Activated naive CD4-positive, alpha-beta T cell treated with anti-CD3 and anti-CD28 coated beads, Interleukin-2, amount 50 U/mL, for 16 hours (primary cell): ENCODE measurements at regions not wholly inside any gene's neighbourhood (a gene's known extent, or its start where the extent isn't known, plus 50 kb on each side); places are given as distances from the start of the nearest gene placed in this dataset.

ENCODE experiments used
- DNase-seq: peaks from one replicate; pipeline ENCODE4 v3.0.0-alpha.2; 2020

DNA sequence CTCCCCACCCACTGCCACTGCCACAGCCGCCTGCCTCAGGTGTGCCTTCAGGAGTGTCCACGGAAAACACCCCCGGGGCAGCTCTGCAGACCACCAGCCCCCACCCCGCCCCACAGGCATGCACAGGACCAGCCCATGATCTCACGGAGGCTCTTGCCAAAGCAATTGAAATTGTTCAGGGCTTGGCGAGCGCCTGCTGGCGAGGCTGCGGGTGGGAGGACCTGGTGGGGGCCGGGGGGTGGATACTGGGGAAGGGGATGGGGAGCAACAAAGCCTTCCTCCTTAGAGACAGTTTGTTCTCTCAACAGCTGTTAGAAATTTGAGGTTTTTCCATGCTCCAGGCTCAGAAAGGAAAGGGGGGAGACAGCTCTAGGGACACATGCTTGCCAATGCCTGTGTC is 274.7 kb downstream of the MN1 start:
- no peak for DNase-seq

DNA sequence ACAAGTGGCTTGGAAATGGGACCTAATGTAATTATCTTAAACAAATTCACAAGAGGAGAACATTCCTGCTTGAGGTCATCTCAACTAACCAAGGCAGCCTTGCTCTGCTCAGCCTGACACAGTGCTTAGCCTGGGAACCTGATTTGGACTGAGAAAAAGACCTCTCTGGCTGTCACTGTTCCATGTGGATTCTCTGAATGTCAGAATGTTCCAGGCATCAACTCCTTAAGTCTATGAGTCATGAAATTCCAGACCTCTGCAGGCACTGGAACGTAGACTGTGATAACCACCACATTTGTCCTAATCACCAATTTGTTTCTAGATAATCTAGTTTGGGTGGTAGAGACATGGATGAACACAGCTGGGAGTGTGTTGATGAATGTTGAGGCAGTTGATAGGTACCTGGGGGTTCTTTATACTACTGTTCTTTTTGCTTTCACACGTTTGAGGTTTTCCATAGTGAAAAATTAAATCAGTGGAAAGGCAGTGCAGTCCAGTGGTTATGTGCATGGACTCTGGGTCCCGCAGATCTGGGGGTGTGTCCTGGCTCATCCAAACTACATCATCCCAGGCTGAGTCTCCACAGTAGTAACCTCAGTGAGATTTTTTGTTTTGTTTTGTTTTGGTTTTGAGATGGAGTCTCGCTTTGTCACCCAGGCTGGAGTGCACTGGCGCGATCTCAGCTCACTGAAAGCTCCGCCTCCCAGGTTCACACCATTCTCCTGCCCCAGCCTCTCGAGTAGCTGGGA is 269.6 kb downstream of the MN1 start:
- no peak for DNase-seq

DNA sequence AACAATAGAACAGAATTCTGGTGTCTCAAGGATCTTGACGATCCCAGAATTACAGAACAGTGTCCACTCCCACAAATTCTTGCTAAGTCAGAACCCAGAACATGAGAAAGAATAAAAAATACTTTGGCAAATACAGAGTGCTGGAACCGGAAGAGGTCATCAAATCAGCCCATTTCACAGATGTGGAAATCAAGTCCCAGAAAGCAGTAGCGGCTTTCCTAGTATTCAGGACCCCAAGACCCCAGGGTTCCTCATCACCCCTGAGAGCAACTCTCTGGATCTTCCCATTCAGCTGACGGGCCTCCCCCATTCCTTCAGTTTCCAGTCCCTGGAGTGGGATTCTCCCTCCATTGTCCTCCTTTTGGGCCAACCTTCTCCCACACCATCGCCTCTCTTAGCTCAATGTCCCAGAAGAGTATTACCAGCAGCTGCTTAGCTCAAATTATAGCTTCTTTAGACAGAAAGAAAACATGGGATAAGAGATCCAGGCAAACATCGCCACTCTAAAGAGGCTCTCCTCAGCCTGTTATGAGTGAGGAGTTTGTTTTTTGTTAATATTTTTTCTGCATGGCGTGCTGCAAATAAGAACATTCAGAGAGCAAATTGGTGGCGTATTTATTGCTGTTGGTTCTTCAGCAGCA is 268.3 kb downstream of the MN1 start:
- DNase-seq, result no peak

DNA sequence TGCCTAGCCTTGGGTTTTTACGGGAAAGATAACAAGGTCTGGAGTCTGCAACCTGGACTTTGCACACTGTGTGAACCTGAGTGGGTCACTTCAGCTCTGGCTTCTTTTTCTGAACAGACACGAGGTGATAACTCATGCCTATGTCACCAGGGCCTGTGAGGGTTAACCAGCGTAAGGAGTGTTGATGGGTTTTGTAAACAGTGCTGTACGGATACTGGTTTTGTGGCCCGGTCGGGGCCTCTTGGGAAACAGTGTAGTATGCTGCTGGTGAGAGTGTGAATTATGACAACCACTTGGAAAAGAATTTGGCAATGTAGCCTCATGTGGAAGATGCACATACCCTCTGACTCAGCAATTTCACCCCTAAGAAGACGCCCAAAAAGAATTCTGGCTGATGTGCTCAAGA is 266.8 kb downstream of the MN1 start:
- no peak for DNase-seq

DNA sequence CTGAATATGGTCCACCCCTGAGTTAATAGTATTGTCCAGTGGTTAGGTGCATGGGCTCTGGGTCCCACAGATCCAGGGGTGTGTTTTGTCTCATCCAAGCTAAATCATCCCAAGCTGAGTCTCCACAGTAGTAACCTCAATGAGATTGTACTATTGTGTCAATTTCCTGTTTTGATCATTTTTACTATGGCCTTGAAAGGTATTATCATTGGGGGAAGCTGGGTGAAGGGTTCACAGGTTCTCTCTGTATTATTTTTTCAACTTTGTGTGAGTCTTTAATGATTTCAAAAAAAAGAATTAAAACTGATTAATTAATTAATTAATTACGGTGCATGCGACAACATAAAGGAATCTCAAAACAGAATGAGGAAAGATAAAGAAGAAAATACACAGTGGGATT is 266.1 kb downstream of the MN1 start:
- DNase-seq, result no peak

DNA sequence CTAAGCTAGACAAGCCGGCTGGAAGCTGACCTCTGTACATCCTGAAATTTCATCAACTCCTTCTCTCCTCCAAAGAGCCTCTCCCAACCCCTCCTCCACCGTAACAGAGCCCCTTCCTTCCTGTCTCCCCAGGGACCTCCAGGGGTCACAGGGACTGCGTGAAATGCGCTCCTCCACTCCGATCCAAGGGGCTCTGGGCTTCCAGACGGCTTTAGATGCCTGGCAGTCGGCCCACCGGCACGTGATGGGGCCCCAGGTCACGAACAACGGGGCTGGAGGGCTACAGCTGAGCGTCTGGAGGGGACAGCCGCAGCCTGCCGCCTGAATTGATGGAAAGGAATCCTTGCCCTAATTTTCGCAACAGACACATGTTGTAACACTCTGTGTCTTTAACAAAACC is 264.1 kb downstream of the MN1 start:
- no peak for DNase-seq

DNA sequence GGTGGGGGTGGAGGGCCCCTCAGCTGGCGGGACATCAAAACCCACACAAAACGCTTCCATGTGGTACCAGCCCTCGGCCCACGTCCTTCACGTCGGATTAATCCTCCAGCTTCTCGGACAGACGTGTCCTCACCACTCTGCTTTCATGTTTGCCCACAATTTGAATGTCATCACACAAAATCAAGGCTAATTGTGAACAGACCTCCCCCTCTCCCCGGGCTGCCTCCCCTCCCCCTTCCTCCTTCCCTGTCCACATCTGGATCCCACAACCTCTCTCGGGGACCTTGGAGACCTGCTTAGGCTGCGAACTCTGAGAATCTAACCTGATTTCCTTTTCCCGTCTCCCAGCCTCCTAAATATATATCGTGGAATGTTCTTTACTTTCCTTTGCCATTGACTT is 262.9 kb downstream of the MN1 start:
- no peak for DNase-seq

DNA sequence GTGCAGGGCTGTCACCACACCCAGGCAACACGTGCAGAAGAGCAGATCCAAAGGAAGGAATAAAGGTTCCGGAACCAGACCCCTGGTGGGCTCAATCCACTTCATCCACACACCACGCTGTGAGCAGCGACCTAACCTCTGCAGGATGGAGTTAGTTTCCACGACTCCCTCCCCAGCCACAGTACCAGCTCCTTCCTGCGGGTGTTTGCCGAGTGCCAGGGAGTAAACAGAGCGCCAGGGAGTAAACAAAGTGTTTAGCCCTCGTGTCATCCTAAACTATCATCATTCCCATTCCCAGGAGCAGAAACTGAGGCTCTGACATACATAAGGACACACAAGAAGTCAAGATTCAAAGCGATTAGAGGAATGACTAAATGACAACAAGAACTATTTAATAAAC is 261.3 kb downstream of the MN1 start:
- no peak for DNase-seq

DNA sequence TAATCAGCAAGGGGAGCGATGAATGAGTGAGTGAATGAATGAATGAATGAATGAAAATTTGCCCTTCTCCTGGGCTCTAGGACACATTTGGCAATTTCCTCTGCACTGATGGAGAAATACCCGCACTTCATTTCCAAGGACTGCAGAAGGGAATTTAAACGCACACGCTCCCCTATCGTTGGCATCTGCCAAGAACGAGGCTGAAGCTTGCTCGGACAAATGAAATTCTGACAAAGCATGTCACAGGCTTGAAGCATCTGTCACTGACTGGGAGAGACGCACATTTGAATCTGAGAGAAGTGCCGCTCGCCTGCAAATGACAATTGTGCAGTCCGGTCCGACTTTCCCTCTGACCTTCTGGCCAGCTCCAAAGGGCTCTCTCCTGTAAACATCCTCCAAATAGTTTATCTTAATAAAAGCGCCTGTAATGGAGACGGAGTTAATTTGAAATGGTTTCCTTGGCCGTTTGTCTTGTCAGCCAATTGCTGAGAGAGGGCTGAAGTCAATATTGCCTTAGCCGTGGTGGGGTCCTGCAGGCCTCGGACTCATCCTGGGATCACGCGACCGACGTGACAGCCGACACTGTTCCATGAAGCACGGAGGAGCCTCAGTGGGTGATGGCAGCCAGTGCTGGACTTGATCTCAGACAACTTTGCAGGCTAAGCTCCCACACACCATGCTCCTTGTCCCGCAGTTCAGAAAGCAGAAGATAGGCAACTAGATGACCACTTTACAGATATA is 260.7 kb downstream of the MN1 start:
- DNase-seq, result no peak

DNA sequence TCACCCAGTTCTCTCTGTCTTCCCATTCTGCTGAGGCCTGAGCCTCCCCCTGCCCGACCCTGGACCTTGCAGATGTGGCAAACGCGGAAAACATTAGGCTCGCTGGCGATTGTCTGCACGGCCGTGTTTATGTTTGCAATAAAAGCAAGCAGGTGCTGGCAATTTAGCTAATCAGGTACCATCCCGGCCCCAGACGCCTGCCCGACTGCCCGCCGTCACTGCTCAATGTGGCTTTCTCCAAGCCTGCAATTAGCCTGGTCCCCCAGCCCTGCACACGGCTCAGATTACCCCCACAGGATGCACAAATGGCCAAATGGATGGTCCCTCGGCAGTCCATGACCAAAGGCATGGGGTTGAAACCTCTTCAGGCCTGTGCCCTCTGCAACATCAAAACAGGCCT is 259.7 kb downstream of the MN1 start:
- DNase-seq, result no peak

DNA sequence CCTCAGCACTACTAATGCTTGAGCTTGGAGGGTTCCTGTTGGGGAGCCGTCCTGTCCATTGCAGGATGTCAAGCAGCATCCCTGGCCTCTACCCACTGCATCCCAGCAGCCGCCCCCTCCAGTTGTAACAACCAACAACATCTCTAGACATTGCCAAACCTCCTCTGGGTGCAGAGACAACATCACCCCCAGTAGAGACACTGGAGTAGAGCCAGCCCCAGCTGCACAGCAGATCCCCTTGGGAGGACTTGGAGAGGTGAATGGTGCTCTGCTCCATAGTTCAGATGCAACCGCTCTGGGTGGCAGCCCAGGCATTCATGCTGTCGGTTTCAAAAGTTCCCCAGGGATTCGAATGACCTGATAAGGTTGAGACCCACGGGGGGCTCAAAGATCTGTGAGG is 259.0 kb downstream of the MN1 start:
- DNase-seq, result no peak

DNA sequence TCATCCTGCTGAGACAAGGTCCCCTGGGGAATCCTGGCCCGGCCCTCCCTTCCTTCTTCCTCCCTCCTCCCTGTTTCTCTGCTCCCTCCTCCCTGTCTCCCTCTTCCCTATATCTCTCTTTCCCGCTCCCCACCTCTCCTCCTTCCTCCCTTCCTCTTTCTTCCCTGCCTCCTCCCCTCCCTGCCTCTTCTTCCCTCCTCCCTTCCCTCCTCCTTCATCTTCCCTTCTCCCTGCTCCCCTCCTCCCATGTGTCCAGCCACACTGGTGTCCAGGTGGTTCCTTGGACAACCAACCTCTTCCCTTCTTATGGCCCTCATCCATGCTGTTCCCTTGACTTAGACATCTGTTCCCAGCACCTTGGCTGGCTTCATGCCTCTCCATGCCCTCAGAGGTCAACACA is 258.1 kb downstream of the MN1 start:
- DNase-seq, result no peak

DNA sequence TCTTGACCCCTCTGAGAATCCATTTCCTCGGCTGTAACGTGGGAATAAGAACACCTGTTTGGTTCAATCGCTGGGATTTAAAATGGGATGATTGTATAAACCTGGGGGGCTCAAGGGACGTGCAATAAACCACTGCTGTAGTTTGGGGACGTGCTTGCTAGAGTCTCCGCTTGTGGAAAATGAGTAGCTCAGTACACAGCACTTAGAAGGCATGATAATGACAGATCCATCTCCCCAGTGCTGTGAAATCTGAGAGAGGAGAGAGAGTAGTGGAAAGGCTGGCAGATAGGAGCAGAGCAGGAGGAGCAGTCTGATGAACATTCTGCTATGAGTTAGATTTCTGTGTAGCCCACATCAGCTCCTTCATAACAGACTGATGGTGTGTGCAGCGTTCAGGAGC is 256.5 kb downstream of the MN1 start:
- DNase-seq, result no peak

DNA sequence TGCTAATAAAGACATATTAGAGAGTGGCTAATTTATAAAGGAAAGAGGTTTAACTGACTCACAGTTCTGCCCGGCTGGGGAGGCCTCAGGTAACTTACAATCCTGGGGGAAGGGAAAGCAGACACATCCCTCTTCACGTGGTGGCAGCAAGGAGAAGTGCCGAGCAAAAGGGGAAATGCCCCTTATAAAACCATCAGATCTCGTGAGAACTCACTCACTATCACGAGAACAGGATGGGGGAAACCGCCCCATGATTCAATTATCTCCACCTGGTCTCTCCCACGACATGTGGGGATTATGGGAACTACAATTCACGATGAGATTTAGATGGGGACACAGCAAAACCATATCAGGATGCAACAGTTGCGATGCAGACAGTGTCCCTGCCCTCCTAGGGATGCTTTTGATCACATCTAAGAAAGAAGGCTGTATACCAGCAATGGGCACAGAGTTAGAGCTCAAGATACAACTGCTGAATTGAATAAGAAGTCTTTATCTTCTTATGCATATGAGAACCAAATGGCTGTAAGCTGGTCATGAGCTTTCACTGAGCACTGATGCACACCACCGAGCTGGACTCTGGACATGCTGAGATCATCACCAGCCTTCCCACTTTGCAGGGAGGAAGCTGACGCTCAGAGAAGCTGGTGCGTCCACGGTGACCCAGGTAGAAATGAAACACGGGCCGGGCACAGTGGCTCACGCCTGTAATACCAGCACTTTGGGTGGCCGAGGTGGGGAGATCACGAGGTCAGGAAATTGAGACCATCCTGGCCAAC is 255.2 kb downstream of the MN1 start:
- no peak for DNase-seq

DNA sequence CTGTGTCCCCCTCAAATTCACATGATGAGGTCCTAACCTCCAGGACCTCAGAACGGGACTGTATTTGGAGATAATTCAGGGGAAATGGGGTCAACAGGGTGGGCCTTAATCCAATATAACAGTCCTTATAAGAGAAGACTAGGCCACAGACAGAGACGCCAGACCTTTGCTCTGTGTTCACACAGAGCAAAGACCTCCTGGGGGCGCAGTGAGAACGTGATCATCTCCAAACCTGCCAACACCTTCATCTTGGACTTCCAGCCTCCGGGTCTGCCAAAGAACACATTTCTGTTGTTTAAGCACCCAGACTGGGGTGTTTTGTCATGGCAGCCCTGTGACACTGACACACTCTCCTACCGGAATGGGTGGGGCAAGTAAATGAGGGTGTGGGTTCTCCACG is 250.2 kb downstream of the MN1 start:
- no peak for DNase-seq

DNA sequence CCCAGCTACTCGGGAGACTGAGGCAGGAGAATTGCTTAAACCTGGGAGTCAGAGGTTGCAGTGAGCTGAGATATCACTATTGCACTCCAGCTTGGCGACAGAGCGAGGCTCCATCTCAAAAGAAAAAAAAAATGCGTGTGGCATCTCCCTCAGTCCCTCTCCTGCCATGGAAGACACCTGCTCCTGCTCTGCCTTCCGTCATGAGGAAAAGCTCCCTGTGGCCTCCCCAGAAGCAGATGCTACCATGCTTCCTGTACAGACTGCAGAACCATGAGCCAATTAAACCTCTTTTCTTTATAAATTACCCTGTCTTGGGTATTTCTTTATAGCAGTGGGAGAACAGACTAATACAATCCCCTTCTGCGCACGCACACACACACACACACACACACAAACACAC is 249.4 kb downstream of the MN1 start:
- no peak for DNase-seq

DNA sequence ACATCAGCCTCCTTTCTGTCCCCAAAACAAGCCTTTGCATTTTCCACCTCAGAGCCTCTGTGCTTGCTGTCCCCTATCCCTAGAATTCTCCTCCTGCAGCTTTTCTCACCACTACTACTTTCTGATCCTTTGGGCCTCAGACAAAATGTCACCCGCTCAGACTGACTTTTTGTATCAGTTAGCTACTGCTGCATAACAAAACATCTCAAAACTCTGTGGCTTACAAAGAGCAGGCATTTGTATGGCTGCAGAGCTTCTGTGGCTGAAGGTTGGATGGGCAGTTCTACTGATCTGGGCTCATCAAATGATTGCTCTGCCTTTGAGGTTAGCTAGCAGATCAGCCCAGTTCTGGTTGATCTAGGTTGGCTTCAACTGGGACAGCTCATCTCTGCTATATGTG is 248.7 kb downstream of the MN1 start:
- DNase-seq, result no peak

DNA sequence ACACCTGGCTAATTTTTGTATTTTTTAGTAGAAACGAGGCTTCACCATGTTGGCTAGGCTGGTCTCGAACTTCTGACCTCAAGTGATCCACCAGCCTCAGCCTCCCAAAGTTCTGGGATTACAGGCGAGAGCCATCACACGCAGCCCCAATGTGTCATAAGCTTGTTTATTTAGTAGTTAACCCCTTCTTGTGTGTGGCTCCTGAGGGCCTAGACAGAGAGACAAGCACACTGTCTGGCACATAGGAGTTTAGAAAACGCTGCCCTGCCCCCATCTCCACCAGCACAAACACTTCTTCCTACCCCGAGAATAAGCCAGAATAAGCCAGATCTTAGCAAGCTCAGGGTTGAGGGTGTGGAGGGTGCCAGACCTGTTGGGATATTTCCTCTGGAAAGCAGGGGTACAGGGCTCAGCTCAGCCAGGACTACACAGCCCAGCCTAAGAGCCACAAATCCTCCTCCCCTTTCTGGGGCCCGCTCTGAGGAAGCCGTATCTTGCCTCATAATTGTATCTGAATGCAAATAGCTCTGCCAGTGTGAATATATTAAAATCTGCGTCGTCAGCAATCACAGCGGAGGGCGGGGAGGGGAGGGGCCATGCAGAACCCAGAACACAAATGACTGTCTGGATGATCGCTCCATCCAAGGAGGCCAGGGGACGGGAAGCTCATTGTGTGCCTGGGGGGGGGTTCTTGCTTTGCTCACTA is 247.3 kb downstream of the MN1 start:
- no peak for DNase-seq

DNA sequence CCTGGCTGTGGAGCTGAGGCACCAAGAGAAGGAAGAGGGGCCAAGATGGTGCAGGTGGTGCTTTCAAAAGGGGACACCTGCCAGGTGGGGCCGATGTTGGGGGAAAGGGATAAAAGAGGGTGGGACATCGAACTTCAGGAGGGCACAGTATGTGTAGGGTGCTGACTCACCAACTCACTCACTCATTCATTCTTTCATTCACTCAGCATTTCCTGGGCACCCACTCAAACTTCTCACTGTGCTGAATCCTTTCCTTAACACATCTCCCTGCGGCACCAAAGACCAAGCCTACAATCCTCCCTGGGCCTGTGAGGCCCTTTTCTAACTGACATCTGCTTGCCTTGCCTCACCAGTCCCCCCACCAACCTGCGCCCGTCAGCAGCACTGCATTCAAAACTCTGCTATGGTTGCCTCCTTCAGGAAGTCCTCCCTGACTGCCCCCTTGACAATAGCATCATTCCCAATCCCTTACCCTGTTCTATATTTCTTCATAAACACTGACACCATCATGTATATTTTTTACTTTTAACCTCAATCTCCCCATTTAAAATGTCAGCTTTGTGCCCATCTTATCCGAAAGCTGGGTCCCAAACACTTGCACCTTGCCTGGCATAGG is 246.6 kb downstream of the MN1 start:
- no peak for DNase-seq

DNA sequence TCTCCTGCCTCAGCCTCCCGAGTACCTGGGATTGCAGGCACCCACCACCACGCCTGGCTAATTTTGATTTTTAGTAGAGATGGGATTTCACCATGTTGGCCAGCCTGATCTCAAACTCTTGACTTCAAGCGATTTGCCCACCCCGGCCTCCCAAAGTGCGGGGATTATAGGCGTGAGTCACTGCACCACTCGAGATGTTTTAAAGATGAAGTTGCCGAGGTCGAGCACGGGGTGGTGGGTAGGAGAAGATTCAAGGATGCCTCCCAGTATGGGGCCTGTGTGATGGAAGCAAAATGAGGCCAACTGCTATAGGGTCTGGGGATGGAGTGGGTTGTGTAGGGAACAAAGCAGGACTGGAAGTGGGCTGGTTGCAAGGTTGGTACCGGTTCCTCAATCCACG is 245.2 kb downstream of the MN1 start:
- no peak for DNase-seq

DNA sequence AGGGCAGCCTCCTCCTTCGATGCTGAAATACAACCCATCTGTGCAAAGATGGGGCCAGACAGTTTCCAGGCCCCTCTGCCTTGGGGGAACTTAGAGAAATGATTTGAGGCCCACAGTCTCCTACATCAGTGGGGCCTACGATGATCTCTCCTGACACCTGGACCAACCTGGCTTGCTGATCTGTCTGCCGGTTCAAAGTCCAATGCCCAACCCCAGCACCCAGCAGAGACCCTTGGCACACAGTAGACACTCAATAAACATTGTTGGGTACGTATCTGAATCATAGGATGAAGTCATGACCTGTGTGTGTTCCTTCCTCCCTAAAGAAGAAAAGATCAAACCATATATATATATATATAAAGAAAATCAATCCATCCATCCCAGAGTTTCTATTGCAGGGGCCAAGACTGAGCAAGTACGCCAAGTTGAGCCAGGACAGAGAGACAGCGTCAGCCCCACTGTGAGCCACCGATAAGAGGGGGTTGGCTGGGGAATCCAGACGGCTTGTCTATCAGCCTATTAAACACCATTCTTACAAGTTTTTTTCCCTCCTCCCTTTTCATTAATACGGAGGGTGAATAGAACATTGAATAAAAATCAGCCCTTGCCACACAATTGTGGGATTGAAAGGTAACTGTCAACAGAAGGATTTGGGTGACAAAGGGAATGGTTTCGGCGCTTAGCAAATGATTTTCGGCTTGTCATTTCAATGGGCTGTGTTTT is 244.1 kb downstream of the MN1 start:
- no peak for DNase-seq
